A673 (cell line): ENCODE measurements at regions not wholly inside any gene's neighbourhood (a gene's known extent, or its start where the extent isn't known, plus 50 kb on each side); places are given as distances from the start of the nearest gene placed in this dataset.

ENCODE experiments used
- CTCF ChIP-seq: fragments of 300-800, 200-600 bp; sonication (generic); conservative IDR thresholded peaks from 2 replicates; pipeline ENCODE4 v1.5.1; 2017; ENCODE audit warnings: low read depth, mild to moderate bottlenecking, antibody characterized with exemption, low read length, moderate library complexity, mixed read lengths
- EZH2 ChIP-seq: fragments of 200-600 bp; sonication (generic); IDR thresholded peaks from 2 replicates; pipeline ENCODE4 v1.6.1; 2017; ENCODE audit warnings: borderline replicate concordance, low read depth, mild to moderate bottlenecking, mixed read lengths, antibody characterized with exemption, low read length; ENCODE audit not compliant: poor library complexity, severe bottlenecking

GRCh38 chr16:86243571-86244154 is 266.7 kb upstream of the FOXF1 start:
- TF ChIP-seq CTCF (no peak), EZH2 (no peak)
